A673 (cell line): ENCODE measurements at regions not wholly inside any gene's neighbourhood (a gene's known extent, or its start where the extent isn't known, plus 50 kb on each side); places are given as distances from the start of the nearest gene placed in this dataset.

Source experiments
- EZH2 ChIP-seq: fragments of 200-600 bp; sonication (generic); IDR thresholded peaks from 2 replicates; pipeline ENCODE4 v1.6.1; 2017; ENCODE audit warnings: borderline replicate concordance, low read depth, mild to moderate bottlenecking, mixed read lengths, antibody characterized with exemption, low read length; ENCODE audit not compliant: poor library complexity, severe bottlenecking
- TF ChIP-seq, protein P1 (sequence below): fragments of 300-800, 200-600 bp; sonication (generic); conservative IDR thresholded peaks from 2 replicates; pipeline ENCODE4 v1.5.1; 2017; ENCODE audit warnings: low read depth, mild to moderate bottlenecking, antibody characterized with exemption, low read length, moderate library complexity, mixed read lengths

DNA sequence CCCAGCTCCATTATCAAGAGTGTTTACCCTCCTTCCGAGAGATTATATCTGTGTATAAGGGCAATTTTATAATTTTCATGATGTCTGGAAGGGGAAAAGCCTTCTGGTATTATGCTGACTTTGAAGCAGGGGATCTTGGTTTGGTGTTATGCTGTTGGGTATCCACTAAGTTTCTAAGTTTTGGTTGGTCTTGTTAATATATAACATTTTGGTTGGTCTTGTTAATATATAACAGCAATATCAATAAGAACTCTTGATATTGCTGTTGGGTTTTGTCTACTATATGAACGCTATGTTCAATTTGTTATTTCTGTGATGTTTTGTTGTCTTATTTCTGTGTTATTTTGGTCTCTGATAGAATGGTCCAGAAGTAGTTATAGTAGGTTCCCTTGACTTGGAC lies 349.2 kb upstream of the LRFN5 start:
- TF ChIP-seq, protein P1, sequence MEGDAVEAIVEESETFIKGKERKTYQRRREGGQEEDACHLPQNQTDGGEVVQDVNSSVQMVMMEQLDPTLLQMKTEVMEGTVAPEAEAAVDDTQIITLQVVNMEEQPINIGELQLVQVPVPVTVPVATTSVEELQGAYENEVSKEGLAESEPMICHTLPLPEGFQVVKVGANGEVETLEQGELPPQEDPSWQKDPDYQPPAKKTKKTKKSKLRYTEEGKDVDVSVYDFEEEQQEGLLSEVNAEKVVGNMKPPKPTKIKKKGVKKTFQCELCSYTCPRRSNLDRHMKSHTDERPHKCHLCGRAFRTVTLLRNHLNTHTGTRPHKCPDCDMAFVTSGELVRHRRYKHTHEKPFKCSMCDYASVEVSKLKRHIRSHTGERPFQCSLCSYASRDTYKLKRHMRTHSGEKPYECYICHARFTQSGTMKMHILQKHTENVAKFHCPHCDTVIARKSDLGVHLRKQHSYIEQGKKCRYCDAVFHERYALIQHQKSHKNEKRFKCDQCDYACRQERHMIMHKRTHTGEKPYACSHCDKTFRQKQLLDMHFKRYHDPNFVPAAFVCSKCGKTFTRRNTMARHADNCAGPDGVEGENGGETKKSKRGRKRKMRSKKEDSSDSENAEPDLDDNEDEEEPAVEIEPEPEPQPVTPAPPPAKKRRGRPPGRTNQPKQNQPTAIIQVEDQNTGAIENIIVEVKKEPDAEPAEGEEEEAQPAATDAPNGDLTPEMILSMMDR: no peak
- TF ChIP-seq EZH2: no peak
